ENCODE measurements at regions not wholly inside any gene's neighbourhood (a gene's known extent, or its start where the extent isn't known, plus 50 kb on each side); places are given as distances from the start of the nearest gene placed in this dataset.

GRCh38 chr3:83928903-83929302, 1029.9 kb upstream of the CADM2 start:
- TF ChIP-seq CTCF (IDR thresholded peaks at IDR 0.05) (no peak), POLR2A (IDR thresholded peaks at IDR 0.05) (no peak)

All from prostate gland (tissue), 2 donors.